ENCODE measurements at regions not wholly inside any gene's neighbourhood (a gene's known extent, or its start where the extent isn't known, plus 50 kb on each side); places are given as distances from the start of the nearest gene placed in this dataset.
"Not testable (repeated sequence)": the region's sequence is repeated elsewhere in the genome, so short reads cannot be mapped to it uniquely, and the experiment has no call there.

DNA sequence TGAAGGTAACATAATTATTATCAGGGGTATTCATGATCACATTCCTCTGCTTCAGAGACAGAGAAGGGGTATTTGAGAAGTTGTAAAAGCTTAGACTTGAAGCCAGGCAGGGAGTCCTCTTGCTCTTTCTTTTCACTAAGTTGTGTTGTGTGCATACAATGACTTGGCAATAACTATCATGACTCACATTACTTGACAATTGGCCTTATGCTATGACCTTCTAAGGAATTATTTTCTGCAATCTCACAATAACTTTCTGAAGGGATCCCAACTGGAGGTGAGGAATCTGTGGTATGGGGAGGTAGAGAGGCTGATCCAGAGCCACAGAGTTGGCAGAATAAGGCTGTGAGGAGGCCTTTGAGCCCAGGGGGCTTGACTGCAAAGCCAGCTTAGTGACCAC is 622.3 kb downstream of the MTRR start:
- no peak for DNase-seq

DNA sequence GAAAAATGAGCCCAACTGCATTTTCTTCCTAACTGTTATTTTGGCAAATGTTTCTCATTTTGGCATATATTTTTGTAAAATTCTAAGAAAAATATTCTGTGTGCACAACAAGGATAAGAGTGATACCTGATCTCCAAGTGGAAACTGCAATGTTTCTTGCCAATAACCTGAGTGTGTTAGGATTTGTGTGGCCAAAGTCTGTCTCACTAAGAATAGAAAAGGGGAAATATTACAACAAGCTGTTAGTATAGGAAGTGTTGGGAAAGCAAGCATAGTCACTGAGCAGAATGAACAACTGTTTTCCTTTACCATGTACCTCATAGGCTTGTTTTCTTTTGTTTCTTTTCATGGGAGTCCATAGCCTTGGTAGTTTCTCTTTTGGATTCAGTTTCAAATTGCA is 624.2 kb downstream of the MTRR start:
- DNase-seq = no peak

DNA sequence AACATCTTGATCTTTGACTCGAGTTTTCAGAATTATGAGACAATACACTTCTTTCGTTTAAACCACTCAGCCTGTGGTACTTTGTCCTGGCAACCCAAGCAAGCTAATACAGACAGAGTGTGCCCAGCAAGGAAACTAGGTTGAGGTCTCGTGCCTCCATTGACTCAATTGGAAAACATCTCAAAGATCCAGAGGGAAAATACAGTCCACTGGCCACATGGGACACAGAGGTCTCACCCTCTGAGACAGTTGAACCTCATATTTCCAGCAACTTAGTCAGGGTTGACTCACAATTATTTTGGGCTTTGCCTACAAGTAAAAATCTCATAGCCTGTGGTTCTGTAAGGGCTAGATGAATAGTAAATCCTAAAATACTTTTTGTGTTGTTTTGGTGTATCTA is 631.5 kb downstream of the MTRR start:
- DNase-seq = no peak

DNA sequence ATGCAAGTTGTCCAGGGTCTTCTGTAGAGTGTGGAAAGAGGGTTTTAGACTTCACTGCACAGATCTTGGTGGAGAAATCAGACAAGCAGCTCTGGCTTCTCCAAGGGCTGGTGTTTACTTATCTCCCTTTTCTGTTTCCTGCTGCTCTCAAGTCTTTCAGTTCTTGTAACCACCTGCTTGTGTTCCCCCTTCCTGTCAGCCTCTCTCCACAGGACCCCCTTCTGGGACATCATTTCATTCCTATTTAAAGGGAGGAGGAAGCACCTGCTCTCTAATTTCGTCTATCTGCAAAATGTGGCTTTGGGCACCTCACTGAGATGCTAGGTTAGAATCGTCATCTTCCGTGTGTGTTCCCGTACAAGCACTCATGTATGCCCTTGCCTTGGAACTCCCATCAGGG is 636.2 kb downstream of the MTRR start:
- DNase-seq = no peak

DNA sequence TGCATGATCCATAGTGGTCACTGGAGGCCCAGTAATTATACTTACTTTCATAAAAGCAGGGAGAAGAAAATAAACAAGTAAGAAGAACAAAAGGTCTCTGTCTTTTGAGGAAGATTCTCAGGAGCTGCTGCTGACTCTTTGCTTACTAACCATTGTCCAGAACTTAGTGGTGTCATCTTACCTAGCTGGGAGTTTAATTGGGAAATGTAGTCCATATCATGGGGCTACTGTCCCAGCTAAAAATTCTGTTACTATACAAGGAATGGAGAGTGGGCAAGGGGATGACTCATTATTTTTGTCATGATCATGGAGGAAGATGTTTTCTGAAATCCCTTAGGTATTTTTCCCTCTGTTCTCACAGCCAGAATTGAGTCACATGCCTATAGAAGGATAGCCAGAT is 639.3 kb downstream of the MTRR start:
- no peak for DNase-seq

DNA sequence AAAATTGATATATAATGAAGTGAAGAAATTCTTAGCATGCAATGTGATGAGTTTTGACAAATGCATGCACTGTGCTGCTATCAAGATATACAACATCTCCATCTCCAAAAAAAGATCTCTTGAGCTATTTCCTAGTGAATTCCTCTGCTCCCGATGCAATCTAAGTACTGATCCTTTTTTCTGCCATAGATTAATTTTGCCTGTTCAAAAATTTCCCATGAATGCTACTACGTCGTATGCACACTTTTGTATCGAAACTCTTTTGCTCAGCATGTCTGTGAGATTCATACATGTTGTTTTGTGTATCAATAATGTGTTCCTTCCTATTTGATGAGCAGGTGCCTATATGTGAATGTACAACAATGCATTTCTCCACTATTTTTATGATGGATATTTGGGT is 647.4 kb downstream of the MTRR start:
- DNase-seq = no peak

DNA sequence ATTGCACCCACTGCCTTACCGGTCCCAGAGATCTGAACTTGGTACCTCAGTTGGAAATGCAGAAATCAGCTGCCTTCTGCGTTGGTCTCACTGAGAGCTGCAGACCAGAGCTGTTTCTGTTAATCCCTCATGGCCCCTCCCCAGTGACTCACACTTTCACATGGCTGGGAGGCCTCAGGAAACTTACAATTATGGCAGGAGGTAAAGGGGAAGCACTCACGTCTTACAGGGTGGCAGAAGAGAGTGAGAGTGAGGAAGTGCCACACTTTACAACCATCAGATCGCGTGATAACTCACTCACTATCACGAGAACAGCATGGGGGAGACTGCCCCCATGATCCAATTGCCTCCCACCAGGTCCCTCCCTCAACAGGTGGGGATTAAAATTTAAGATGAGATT is 648.5 kb downstream of the MTRR start:
- no peak for DNase-seq

DNA sequence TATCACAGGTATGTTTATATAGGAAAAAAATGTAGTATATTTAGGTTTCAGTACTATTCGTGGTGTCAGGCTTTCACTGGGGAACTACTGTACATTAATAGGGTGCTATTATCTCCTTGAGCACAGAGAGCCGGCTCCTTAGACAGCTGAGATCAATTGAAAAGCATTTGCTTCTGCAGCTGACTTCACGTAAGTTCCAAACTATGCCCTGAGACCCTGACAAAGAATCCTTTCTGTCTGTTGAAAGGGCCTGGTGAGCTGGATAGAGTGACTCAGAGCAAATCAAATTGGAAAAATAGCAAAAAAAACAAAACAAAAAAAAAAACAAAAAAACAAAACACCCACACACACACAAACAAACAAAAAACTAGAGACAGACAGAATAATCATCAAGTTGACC is 652.0 kb downstream of the MTRR start:
- no peak for DNase-seq

DNA sequence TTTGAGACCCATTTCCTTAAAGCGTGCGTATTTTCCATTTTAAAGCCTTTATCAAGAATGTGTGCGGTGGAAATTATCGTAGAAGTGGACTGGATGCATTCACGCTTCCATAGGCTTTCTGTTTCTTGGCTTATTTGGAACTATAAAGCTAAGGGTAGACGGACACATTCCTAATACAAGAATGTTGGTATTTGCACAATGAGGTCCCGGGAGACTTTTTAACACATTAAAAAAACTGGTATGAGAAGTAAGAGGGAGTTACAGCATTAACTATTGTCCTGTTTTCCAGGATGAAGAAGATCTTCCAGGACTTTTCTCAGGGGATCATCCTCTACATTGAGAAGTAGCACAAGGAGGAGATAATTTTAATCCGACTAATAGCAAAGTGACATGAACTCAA is 653.0 kb downstream of the MTRR start:
- DNase-seq = no peak

DNA sequence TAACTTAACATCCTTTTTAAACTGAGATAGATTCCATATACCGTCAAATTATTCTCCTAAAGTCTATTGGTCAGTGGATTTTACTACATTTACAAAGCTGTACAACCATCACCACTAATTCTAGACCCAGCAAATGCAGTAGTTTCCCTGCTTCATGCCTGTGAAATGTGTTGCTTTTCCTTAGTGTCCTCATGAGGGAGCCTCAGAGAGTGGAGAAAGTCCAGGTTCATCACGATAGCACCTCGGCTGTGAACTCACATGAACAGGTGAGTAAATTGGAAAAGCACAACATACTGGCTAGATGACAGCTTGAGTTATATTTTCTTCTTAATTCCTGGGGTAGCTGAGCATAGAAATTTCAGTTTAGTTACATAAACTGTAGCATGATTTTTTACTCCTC is 653.7 kb downstream of the MTRR start:
- no peak for DNase-seq

DNA sequence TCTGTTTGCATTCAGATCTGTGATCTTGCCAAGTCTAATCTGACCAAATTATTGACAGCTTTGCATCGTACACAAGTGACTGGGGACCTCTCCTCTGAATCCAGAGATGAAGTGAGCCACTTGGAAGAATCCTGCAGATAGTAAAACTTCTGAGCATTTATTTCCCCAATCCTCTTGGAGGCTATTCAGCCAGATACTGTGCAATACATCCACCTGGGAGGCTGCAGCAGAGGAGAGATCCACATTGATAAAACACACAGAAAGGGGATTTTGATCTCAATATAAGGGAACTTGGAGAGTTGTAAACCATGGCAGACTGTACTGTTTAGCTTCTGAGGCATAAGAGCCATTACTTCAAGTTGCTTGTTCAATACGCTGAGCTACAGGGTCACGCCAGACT is 654.6 kb downstream of the MTRR start:
- DNase-seq = no peak

DNA sequence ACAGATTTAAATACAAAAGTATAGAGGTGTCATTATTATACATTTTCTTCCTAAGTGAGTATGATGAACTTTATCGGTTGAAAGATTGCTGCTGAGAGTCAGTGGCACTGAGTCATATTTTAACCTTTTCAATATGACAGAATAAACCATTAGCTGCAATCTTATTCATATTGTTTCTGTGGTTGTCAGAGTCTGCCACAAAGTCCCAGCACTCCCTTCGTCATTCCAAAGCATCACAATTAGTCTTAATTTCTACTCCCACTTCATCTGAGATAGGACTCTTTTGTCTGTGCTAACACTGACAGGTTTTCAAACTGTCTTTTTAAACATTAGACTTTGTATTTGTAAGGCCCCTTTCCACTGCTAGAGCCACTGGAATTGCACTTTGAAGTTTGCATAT is 656.9 kb downstream of the MTRR start:
- no peak for DNase-seq

DNA sequence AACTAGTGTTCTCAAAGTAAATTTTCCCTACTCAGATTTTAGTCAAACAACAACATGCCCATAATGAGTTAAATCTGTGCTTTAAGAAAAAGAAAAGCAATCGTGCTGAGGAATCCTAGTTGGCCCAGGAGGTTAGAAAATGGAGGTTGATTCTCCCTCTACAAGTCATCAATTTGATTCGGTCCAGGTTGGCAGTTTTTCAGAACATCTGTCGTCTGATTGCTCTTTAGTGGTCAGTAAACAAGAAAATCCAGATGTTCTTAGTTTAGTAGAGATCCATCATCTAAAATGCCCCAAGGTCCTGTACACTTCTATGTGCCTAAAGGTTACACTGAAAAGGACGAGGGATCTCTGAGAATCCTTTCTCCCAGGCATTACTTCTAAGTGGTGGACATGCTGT is 659.2 kb downstream of the MTRR start:
- DNase-seq = no peak

DNA sequence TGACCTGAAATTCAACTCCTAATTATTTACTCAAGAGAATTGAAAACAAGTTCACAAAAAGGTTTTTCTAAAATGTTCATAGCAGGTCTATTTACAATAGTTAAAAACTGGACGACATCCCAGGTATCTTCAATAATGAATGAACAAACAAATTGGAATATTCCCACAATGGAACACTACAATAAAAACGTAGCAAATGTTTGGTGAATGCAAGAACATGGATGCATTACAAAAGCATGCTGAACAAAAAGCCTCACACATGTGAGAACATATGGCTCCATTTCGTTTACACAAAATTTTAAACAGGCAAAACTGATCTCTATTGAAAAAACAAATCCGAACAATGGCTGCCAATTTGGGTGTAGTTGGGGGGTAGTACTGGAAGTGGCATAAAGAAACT is 669.9 kb downstream of the MTRR start:
- DNase-seq = no peak

DNA sequence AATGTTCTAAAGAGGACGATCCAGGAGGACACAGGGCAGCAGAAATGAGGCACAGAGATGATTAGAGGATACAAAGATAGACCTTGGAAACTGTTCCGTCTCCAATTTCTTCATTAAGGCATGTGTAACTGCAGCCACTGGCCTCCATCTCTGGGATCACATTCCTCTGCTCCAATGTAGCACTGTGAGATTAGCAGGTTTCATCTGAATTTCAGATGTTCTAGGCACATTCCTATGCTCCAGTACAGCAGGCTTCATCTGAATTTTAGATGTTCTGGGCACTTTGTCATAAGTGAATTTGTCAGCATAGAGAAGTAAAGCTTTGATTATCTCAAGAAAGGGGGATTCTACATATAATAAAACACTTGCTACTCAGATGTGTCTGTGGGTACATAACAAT is 671.4 kb downstream of the MTRR start:
- DNase-seq = no peak

DNA sequence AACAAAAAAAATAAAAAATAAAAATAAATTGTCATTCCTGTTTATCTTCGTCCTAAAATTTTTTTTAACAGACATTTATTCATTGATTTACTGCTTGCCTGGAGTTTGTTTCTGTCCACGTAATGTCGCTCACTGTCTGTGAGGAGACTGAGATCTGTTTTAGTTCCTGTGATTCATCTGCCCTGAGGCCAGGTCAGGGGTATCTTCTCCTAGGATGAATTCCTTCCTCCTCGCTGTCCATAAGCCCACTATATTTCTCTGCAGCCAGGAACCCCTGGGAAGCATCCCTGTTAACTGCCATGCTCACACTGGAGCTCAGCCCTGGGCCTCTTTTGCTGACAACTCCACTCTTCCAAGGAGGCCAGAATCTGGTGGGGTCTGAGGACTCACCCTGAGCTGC is 682.0 kb downstream of the MTRR start:
- DNase-seq = no peak

DNA sequence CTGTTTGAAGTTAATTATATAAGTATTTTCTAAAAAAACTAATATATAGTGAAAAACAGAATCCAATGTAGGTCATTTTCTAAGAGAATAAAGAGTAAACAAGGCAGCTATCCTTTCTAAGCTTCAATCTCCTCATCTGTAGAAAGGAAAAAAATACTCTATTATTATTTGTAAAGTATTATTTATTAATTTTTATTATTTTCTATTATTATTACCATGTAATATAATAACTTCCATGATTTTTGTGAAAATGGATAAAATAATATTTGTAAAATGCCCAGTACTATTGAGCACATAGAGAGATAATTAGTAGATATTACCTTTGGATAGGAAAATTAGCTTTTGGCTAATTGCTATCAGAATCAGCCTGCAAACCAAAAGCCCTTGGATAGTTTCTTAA is 684.4 kb downstream of the MTRR start:
- no peak for DNase-seq

DNA sequence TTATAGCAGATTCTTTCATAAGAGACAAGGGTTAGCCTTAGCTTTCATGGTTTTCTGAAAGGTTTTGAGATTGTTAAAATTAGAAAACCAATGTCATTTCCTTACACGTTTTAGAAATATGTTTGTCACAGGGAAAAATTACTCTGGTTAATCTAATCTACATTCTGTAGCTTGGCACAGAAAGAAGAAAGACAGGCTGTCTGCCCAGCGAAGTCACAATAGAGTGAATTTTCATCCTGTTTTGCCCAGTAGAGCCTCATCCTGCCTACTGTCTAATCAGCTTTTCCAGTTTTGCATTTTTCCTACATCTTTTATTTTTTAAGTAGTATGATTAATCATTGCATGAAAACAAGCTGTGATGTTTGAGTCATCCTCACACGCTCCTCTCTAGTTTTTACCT is 688.8 kb downstream of the MTRR start:
- no peak for DNase-seq

DNA sequence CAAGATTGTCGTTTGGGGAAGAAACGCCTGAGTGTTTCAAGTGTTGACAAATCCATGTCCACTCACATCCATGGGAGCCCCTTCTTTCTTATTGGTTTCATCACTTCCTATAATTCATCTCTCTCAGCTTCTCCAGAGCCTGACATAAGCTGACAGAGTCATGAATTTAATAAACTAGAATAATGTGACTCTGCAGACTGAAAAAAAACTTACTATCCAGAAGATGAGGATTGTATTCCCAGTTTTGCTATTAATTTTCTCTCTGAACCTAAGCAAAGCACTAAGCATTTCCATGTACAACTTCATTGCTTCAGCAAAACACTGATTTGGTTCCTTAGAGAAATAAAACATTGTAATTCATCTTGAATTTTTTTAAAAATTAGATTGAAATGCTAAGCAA is 691.8 kb downstream of the MTRR start:
- no peak for DNase-seq

DNA sequence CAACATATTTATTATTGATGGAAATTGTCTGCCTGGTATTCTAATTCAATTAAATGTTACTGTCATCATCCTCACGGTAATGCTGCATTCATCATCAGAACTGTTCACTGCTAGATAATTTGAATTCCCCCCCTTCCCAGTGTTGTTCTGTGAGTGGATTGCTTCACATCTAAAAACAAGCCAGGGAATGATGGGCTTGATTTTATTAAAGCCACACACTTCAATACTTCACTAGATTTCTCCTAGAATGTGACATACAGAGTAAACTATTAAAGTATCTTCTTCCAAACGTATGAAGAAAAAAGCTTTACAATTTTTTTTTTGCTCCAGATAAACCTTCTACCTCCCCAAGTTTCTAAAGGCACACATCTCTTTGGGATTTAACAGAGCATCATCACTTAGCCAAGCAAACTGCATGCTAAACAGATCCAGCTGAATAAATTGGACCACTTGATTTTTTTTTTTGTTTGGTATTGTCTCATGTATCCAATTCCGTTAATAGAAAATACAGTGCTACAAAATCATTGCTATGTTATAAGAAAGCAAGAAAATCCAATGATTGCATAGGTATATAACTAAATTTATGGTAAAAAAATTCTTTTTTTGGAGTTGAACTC is 692.4 kb downstream of the MTRR start:
- no peak for DNase-seq

DNA sequence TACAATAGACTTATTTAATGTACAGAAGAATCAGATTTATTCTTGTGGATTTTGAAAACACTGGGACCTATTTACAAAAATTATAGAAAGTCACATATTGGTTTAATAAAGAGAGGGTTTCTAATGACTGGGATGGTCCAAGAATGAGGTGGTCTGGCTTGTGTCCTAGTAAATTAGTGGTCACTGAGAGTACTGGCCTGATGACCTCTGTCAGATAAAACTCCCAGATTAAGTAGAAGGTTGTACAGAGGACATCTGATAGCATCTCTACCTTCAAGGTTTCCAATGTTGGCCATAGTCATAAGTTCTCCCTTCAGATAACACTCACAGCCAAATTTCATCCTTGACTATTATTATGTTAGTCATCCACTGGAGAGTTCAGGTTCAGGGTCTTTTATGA is 692.9 kb downstream of the MTRR start:
- DNase-seq = no peak

DNA sequence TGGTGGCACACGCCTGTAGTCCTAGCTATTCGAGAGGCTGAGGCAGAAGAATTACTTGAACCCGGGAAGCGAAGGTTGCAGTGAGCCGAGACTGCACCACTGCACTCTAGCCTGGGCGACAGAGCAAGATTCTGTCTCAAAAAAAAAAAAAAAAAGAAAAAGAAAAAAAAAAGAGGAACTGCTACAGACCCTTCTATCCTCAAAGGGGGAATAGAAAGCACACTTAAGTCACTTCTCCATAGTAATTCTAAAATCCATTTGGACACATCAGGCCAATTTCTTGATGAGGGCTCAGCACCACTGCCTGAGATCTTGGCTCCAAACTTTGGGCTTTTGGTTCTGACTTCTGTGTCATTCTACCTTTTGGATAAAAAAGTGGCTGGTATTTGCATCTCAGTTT is 694.6 kb downstream of the MTRR start:
- DNase-seq = not testable (repeated sequence)

DNA sequence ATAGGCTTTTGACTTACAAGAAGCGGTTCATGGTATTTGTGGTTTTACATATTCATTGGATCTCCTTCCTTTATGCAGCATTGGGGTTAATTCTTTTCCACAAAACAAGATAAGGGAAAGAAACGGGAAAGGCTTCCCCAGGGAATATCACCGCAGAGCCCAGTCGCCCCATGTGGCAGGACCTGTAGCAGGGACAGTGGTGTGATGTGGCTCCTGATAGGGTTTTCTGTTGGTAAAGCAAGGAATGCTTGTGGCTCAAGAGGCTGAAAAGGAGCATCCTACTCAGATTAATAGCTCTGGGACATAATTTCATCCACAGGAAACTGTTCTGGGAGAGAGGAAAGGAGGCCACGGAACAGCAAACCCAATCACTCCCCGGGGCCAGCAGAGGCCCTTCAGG is 699.9 kb downstream of the MTRR start:
- DNase-seq = no peak

DNA sequence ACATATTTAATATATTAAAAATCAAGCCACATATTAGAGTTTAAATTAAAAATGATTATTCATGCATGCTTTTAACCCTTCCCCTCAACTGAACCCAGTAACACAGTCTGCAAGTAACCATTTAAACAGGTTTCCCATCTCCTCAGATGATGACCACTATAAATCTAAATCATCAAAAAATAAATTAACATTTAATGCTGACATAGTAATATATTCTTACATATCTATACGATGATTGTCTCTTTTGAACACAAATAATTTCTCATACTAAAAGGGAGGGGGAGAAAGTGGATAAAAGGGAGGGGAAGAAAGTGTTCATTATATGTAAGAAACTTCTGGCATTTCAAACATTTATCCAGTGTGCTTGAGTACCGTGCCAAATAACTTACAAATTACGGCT is 701.6 kb downstream of the MTRR start:
- no peak for DNase-seq

DNA sequence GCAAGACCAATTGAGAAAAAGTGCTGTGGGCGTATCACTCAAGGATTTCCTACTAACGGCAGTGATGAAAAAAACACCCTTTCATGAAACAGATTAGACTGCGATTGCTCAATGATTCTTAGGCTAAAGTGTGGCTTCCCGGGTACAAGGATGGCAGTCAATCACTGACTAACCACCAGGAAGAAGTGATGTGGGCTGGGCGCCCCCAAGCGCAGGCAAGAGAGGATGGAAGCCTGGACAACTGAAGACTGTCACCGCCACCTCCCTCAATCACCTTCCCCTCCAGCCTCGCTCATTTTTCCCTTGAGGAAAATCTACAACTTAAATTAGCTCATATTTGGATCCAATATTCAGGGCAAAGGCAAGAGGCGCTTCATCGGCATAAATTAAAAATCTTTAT is 707.2 kb downstream of the MTRR start:
- no peak for DNase-seq

DNA sequence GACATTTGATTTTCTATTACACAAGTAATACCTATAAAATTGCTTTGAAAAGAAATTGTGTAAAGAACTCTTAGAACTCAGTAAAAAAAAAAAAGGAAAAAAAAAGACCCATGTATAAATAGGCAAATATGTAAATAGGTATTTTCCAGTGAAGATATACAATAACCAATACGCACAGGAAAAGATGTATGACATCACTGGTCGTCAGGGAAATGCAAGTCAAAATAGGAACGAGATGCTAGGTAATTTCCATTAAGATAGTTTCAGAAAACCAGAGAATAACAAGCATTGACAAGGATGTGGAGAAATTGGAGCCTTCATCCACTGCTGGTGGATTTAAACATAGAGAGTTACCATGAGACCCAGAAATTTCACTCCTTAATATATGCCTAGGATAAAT is 708.8 kb downstream of the MTRR start:
- DNase-seq = no peak
